GM18526 (cell line): ENCODE measurements at regions not wholly inside any gene's neighbourhood (a gene's known extent, or its start where the extent isn't known, plus 50 kb on each side); places are given as distances from the start of the nearest gene placed in this dataset.

Source experiments
- POLR2A ChIP-seq: IDR thresholded peaks from 3 replicates; pipeline ENCODE4 v1.6.1; 2011; ENCODE audit not compliant: insufficient read length; ENCODE audit errors: extremely low read depth

- no peak for TF ChIP-seq POLR2A
Measured at GRCh38 chr13:33684874-33685273, 133.1 kb upstream of the RFC3 start.

DNA sequence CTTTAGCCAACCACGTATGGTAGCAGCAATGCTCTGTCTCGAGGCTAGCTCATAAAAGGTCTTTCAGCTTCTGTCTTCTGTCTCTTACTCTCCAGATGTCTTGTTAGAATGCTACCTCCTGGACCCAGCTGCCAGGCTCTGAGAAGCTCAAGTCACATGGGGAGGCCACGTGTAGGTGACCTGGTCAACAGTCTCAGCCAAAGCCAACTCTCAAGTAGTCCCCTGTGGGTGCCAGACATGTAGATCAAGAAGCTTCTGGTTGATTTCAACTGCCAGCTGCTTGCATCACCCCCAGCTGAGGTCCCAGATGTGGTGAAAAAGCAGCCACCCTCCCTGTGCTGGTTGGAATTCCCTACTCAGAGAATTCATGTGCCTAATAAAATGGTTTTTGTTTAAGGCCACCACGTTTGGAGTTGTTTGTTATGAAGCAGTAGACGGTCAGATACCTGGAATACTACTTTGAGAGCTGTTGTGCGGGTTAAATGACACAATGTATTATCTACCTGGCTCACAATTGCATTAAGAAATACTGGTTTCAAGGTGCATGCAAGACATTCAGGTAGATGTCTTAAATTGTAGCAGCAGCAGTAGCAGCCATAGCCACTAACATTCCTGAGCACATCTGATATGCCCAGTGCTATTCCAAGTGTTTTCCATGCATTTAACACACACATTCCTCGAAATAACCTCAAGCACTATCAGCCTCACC lies 131.0 kb upstream of the RFC3 start:
- no peak for TF ChIP-seq POLR2A

DNA sequence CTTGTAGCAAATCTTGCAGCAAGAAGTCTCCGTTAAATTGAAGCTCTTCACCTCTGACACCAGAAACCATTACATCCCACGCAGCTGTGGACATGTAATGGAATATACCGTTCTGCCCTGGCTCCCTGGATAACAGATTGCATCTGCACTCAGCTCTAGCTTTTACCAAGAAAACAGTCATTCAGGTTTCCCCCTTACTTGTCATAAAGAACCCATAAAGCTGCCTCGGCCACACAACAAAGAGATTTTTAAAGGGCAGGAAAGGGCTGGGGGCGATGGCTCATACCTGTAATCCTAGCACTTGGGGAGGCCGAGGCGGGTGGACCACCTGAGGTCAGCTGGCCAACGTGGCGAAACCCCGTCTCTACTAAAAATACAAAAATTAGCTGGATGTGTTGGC lies 127.6 kb upstream of the RFC3 start:
- TF ChIP-seq POLR2A = no peak

DNA sequence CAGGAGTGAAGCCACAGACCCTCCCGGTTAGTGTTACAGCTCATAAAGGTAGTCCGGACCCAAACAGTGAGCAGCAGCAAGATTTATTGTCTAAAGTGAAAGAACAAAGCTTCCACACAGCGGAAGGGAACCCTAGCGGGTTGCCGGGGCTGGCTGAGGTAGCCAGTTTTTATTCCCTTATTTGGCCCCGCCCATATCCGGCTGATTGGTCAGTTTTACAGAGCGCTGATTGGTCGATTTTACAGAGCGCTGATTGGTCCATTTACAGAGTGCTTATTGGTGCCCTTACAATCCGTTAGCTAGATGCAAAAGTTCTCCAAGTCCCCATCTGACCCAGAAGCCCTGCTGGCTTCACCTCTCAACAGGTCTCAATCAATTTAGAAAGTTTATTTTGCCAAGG lies 126.0 kb upstream of the RFC3 start:
- TF ChIP-seq POLR2A = no peak

- no peak for TF ChIP-seq POLR2A
Measured at GRCh38 chr13:33692531-33692930, 125.4 kb upstream of the RFC3 start.

DNA sequence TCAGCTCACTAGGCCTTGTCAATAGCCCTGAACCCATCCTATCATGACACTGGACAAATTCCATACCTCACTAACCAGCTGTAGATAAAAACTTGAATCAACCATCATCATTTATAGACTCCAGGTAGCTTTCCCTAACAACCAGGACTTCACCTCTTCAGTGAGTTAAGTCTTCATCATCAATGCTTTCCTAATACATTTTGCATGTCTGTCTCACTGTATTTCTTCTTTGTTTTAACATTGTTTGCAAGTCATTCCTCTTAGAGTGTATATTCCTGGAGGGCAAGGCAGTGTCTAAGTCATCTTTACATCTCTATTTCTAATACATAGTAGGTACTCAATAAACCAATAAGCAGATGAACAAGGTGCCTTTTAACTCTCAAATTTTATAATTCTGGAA lies 123.4 kb upstream of the RFC3 start:
- TF ChIP-seq POLR2A = no peak

DNA sequence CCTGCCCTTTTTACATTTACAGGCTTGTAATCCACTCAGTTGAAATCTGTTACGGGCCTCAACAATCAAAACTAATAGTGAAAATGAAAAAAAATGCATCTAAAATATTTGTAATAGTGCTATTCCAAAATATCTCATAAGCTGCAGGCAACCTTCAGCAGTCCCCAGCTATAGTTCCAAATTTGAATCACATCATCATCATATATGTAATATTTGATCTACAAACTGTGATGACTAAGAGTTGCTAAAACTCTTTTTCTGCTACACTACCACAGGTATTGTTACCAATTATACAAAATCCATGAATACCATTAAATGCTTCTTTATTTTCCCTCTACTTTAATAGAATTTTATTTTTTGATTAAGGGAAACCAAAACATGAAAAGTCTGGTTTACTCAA lies 121.4 kb upstream of the RFC3 start:
- TF ChIP-seq POLR2A = no peak

- TF ChIP-seq POLR2A = no peak
Measured at GRCh38 chr13:33697926-33698325, 120.0 kb upstream of the RFC3 start.

GRCh38 chr13:33707449-33707848 lies 110.5 kb upstream of the RFC3 start:
- no peak for TF ChIP-seq POLR2A

DNA sequence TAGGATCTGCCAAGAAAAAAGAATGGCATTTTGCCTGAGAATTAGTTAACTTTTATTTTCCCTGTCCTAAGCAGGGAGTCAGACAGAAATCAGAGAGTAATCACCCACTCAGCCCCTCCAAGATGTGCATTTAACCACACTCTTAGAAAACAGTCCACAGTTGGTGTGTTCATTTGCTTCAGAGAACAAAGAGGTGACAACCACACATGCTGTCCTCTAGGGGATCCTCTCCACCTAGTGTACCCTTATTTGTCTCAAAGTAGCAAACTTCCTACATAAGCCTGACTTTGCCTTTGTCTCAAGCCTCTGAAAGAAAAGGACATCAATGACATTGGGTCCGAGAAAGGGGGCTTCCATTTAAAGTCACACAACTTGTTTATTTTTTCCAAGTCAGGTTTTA lies 107.0 kb upstream of the RFC3 start:
- no peak for TF ChIP-seq POLR2A

DNA sequence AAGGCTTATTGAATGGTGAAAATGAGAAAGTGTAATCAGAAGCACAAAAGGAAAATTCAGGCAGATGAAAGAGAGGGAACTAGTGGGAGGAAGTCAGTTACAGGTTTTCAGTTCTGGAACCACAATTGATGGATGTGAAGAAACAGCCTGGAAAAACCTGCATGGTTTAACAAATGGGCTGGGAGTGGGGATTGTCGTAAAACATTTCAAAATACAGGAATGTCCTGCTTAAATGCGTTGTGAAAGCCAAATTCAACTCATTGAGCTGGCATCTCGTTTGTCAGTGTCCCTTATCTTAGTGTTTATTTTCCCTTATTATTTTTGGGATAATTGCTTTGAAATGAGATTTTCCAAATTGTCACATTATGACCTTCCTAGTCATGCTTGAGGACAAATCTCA lies 106.5 kb upstream of the RFC3 start:
- no peak for TF ChIP-seq POLR2A

- no peak for TF ChIP-seq POLR2A
Measured at GRCh38 chr13:33717775-33718174, 100.2 kb upstream of the RFC3 start.

DNA sequence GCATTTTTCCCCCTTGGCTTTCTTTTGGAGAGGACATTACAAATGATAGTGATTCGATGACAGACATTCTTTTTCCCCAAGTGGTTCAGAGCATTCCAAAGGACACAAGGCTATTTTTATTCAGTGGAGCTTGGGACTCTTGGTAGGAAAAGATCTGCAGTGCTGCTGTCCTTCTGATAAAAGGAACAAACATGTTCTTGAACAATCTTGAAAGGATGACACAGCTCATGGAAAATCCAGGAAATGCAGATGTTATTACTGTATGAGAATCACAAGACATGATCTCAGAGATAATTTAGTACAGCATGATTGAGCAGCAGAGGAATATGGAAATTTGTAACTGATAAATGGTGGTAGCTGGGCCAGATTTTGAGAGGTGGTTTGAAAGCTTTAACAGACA lies 96.2 kb upstream of the RFC3 start:
- TF ChIP-seq POLR2A = no peak

DNA sequence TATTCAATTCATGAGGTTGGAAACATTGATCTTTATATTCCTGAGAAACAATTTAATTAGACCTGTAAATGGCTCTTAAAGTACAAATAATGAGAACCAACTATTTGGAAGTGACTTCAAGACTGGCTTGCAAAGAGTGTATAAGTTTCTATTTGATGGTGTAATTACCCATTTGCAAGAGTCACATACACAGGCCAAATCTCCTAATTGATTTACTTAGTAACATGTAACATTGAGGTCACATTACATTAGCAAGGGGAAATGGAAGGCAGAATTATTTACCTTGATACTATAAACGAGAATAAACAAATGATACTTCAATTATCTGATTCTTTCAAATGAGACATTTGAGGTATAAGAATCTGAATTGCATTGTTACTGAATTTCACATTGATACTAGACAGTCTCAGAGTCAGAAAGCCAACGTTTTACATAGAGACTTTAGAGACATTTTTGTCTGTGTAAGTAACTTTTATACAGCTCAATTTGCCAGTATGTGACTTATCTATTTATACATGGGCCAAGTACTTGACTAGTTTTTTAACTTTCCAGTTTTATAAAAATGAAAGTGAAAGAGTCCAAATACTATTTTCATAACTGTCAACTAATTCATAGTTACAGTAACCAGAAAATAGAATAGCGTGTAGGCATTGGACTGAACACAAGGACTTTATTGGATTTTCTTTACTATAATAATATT lies 95.6 kb upstream of the RFC3 start:
- no peak for TF ChIP-seq POLR2A

GRCh38 chr13:33723365-33723764 lies 94.6 kb upstream of the RFC3 start:
- no peak for TF ChIP-seq POLR2A

DNA sequence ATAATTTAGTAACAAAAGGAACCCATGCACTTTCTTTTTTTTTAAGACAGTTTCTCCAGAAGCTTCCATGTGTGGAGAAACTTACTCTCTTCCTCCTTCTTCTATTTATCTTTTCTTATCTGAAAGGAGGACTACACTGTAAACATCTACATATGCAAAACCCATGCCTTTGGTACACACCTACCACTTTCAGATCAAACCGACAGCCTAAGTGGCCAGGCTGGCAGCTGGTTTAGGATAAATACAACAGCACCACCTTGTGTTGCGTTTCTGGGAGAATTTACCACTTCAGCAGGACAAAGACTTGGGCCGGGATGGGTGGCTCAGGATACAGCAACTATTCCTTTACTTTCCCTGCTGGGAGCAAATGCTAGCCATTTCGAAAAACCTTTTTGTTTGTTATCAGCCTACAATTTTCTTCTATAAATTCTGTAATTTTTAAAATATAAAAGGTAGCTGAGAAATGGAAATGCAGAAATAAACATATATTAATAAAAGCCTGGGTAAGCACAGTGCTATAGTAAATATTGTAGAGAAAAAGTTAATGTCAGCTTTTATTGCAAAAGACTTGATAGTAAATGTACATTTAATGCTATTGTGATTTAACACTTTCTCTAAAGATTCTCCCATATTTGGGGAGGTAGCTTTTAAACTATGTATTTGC lies 94.0 kb upstream of the RFC3 start:
- no peak for TF ChIP-seq POLR2A
